Adrenal gland (tissue), 9 donors: ENCODE measurements at regions not wholly inside any gene's neighbourhood (a gene's known extent, or its start where the extent isn't known, plus 50 kb on each side); places are given as distances from the start of the nearest gene placed in this dataset.
"Not testable (repeated sequence)": the region's sequence is repeated elsewhere in the genome, so short reads cannot be mapped to it uniquely, and the experiment has no call there.

Experiments used
- DNase-seq, 7 donors: peaks; one replicate each; pipeline ENCODE4 v3.0.0-alpha.2; 2019 to 2020
- H3K27ac ChIP-seq, 5 donors: fragments of 200-600 bp; sonication (generic) in 4 of 5; 1 replicate in 3 of 5; 2 replicates in 2 of 5; pipeline versions ENCODE4 v1.5.1 to v1.8.0; 2016 to 2020; ENCODE audit warnings: mild to moderate bottlenecking in 1 of 5
- H3K27me3 ChIP-seq: fragments of 200-600 bp; 2 replicates; pipeline ENCODE4 v1.8.0; 2021
- H3K36me3 ChIP-seq, 2 donors: fragments of 200-600 bp; replicated peaks in 1 of 2; 1 replicate in 1 of 2; 2 replicates in 1 of 2; pipeline versions ENCODE4 v1.5.1 to v1.8.0; 2018 to 2022
- H3K4me1 ChIP-seq, 2 donors: fragments of 200-600 bp; replicated peaks in 1 of 2; 1 replicate in 1 of 2; 2 replicates in 1 of 2; pipeline versions ENCODE4 v1.5.1 to v1.8.0; 2018 to 2021
- H3K4me3 ChIP-seq, 4 donors: fragments of 200-600 bp; sonication (generic) in 3 of 4; one replicate each; pipeline ENCODE4 v1.5.1; 2016 to 2018
- H3K9me3 ChIP-seq, 3 donors: fragments of 200-600 bp; sonication (generic) in 1 of 3; replicated peaks in 1 of 3; 1 replicate in 2 of 3; 2 replicates in 1 of 3; pipeline versions ENCODE4 v1.5.1 to v1.8.0; 2016 to 2021
- CTCF ChIP-seq, 6 experiments: fragments of 450-650 bp in 4 of 6; fragments of 200-600 bp in 2 of 6; sonication (generic) in 1 of 6; IDR thresholded peaks; 1 replicate in 5 of 6; 2 replicates in 1 of 6; pipeline versions ENCODE4 v1.5.1 to v1.8.0; 2016 to 2021; ENCODE audit warnings: antibody characterized with exemption in 6 of 6, mild to moderate bottlenecking in 2 of 6, moderate library complexity in 1 of 6
- POLR2A ChIP-seq, 2 donors: fragments of 450-650 bp; IDR thresholded peaks; one replicate each; pipeline ENCODE4 v1.6.1; 2017; ENCODE audit warnings: antibody characterized with exemption in 2 of 2, mild to moderate bottlenecking in 2 of 2, moderate library complexity in 1 of 2
- WGBS, 4 donors: extraction: QIAGEN DNeasy Blood & Tissue Kit in 2 of 4; methylation state at CpG; one replicate each; pipeline versions ENCODE4 v1.1.5 to v1.1.7; 2013 to 2017; 5-methylcytosine and 5-hydroxymethylcytosine counted together
- intact Hi-C, 2 donors: fragments of 100-400 bp; cut with DNase I; formaldehyde crosslinking; loops; one replicate each; pipeline versions ENCODE4 v1.14.1 to v1.15.0; 2022 to 2023
- donor health status: healthy with polysubstance abuse.
- donor health status: Bipolar disorder and iron deficiency.
- donor health status: DM: yes; HTN: yes; CAD: no.
- donor health status: DM: no; HTN: no; CAD: no.
- donor health status: DM: no; HTN: no; CAD: no.

GRCh38 chr1:60612790-60613189 lies 469.6 kb upstream of the NFIA start:
- H3K27me3 ChIP-seq = no peaks in the 10 kb centered on the region
- intact Hi-C loops = no loop called here
- no peak overlapping the region for H3K27ac ChIP-seq
- WGBS, 4 donors = 84 to 88% (median 85%) methylated on average over 4 of the region's 4 CpGs
- no peaks in the 10 kb centered on the region for H3K4me1 ChIP-seq
- TF ChIP-seq POLR2A (IDR thresholded peaks at IDR 0.05) = no peak
- TF ChIP-seq CTCF (IDR thresholded peaks at IDR 0.05) = no peak
- DNase-seq = no peak
- H3K4me3 ChIP-seq = no peak overlapping the region
- H3K36me3 ChIP-seq = no peaks in the 10 kb centered on the region
- H3K9me3 ChIP-seq = no peaks in the 10 kb centered on the region

GRCh38 chr1:60606921-60607320 lies 475.4 kb upstream of the NFIA start:
- H3K27me3 ChIP-seq, intact Hi-C loops, H3K9me3 ChIP-seq, DNase-seq, H3K4me1 ChIP-seq, H3K27ac ChIP-seq, H3K36me3 ChIP-seq, H3K4me3 ChIP-seq: not testable (repeated sequence)
- 80 to 100% (median 96%) methylated on average over 1 of the region's 1 CpG for WGBS, 4 donors

GRCh38 chr1:60600532-60600931 lies 481.8 kb upstream of the NFIA start:
- Histone ChIP-seq H3K9me3 (no peaks in the 10 kb centered on the region), H3K36me3 (no peaks in the 10 kb centered on the region), H3K27me3 (no peaks in the 10 kb centered on the region), H3K4me3 (no peak overlapping the region), H3K27ac (no peak overlapping the region), H3K4me1 (no peaks in the 10 kb centered on the region)
- WGBS, 4 donors = 33 to 67% (median 62%) methylated on average over 1 of the region's 1 CpG
- DNase-seq = no peak
- TF ChIP-seq POLR2A (IDR thresholded peaks at IDR 0.05) = no peak
- no peak for TF ChIP-seq CTCF (IDR thresholded peaks at IDR 0.05)
- intact Hi-C loops = no loop called here

- TF ChIP-seq POLR2A (IDR thresholded peaks at IDR 0.05) (no peak), CTCF (IDR thresholded peaks at IDR 0.05) (no peak)
- Histone ChIP-seq H3K9me3 (no peaks in the 10 kb centered on the region), H3K36me3 (no peaks in the 10 kb centered on the region), H3K27me3 (no peaks in the 10 kb centered on the region), H3K4me1 (no peaks in the 10 kb centered on the region), H3K4me3 (no peak overlapping the region), H3K27ac (no peak overlapping the region)
- intact Hi-C loops = no loop called here
- 55 to 72% (median 60%) methylated on average over 1 of the region's 1 CpG for WGBS, 4 donors
- DNase-seq = no peak
These were observed 482.8 kb upstream of the NFIA start for GRCh38 chr1:60599574-60599973.

- H3K27ac ChIP-seq = no peak overlapping the region
- H3K36me3 ChIP-seq = no peaks in the 10 kb centered on the region
- DNase-seq = no peak
- no peaks in the 10 kb centered on the region for H3K27me3 ChIP-seq
- 68 to 82% (median 80%) methylated on average over 4 to 5 of the region's 5 CpGs for WGBS, 4 donors
- TF ChIP-seq POLR2A (IDR thresholded peaks at IDR 0.05) = no peak
- no peak for TF ChIP-seq CTCF (IDR thresholded peaks at IDR 0.05)
- H3K4me1 ChIP-seq = no peaks in the 10 kb centered on the region
- intact Hi-C loops = no loop called here
- no peaks in the 10 kb centered on the region for H3K9me3 ChIP-seq
- H3K4me3 ChIP-seq = no peak overlapping the region
These were observed 484.1 kb upstream of the NFIA start for GRCh38 chr1:60598041-60598910.
